ENCODE measurements at regions not wholly inside any gene's neighbourhood (a gene's known extent, or its start where the extent isn't known, plus 50 kb on each side); places are given as distances from the start of the nearest gene placed in this dataset.

GRCh38 chr18:78169174-78169864 lies 810.3 kb upstream of the SALL3 start:
- DNase-seq = no peak

- no peak for DNase-seq
Measured at GRCh38 chr18:78171954-78172353, 807.7 kb upstream of the SALL3 start.

GRCh38 chr18:78174737-78175136 lies 804.9 kb upstream of the SALL3 start:
- no peak for DNase-seq

GRCh38 chr18:78178812-78179211 lies 800.8 kb upstream of the SALL3 start:
- no peak for DNase-seq

- no peak for DNase-seq
Measured at GRCh38 chr18:78180741-78181140, 798.9 kb upstream of the SALL3 start.

GRCh38 chr18:78183815-78184214 lies 795.8 kb upstream of the SALL3 start:
- DNase-seq = no peak

GRCh38 chr18:78191276-78191675 lies 788.3 kb upstream of the SALL3 start:
- no peak for DNase-seq

GRCh38 chr18:78192054-78192453 lies 787.6 kb upstream of the SALL3 start:
- DNase-seq = peak; percentile 60

- DNase-seq = no peak
Measured at GRCh38 chr18:78196280-78196679, 783.3 kb upstream of the SALL3 start.

- no peak for DNase-seq
Measured at GRCh38 chr18:78199002-78199401, 780.6 kb upstream of the SALL3 start.

GRCh38 chr18:78199611-78200010 lies 780.0 kb upstream of the SALL3 start:
- DNase-seq = no peak

- DNase-seq = no peak
Measured at GRCh38 chr18:78207942-78208341, 771.7 kb upstream of the SALL3 start.

- no peak for DNase-seq
Measured at GRCh38 chr18:78208461-78208860, 771.2 kb upstream of the SALL3 start.

- DNase-seq = no peak
Measured at GRCh38 chr18:78213361-78213994, 766.1 kb upstream of the SALL3 start.

- no peak for DNase-seq
Measured at GRCh38 chr18:78221496-78221895, 758.1 kb upstream of the SALL3 start.

- no peak for DNase-seq
Measured at GRCh38 chr18:78228974-78229373, 750.6 kb upstream of the SALL3 start.

GRCh38 chr18:78230911-78231310 lies 748.7 kb upstream of the SALL3 start:
- no peak for DNase-seq

GRCh38 chr18:78232196-78232595 lies 747.4 kb upstream of the SALL3 start:
- DNase-seq = no peak

GRCh38 chr18:78237864-78238263 lies 741.8 kb upstream of the SALL3 start:
- DNase-seq = no peak

- no peak for DNase-seq
Measured at GRCh38 chr18:78238404-78239089, 741.1 kb upstream of the SALL3 start.

- DNase-seq = no peak
Measured at GRCh38 chr18:78239090-78239457, 740.5 kb upstream of the SALL3 start.

GRCh38 chr18:78240101-78240500 lies 739.5 kb upstream of the SALL3 start:
- no peak for DNase-seq

GRCh38 chr18:78240627-78241252 lies 738.9 kb upstream of the SALL3 start:
- DNase-seq = no peak
